H9 (cell line): ENCODE measurements at regions not wholly inside any gene's neighbourhood (a gene's known extent, or its start where the extent isn't known, plus 50 kb on each side); places are given as distances from the start of the nearest gene placed in this dataset.
"Not testable (repeated sequence)": the region's sequence is repeated elsewhere in the genome, so short reads cannot be mapped to it uniquely, and the experiment has no call there.

Experiments
- DNase-seq: peaks from one replicate; pipeline ENCODE4 v3.0.0-alpha.2; 2017
- H2AFZ ChIP-seq: one replicate; pipeline ENCODE4 v1.6.1; 2013; ENCODE audit warnings: mild to moderate bottlenecking, low read length, control low read depth, moderate library complexity
- H2AK5ac ChIP-seq: 2 replicates; pipeline ENCODE4 v1.6.1; 2013; ENCODE audit warnings: low read length, control low read depth, mixed read lengths; ENCODE audit not compliant: insufficient read length
- H2BK120ac ChIP-seq: one replicate; pipeline ENCODE4 v1.6.1; 2013; ENCODE audit warnings: low read depth, mild to moderate bottlenecking, low read length, control low read depth, inconsistent platforms; ENCODE audit not compliant: poor library complexity, severe bottlenecking
- H2BK12ac ChIP-seq: 2 replicates; pipeline ENCODE4 v1.6.1; 2013; ENCODE audit warnings: low read length, control low read depth, mixed read lengths, low read depth; ENCODE audit not compliant: insufficient read length
- H2BK15ac ChIP-seq: 2 replicates; pipeline ENCODE4 v1.6.1; 2013; ENCODE audit warnings: low read depth, low read length, control low read depth
- H2BK20ac ChIP-seq: one replicate; pipeline ENCODE4 v1.6.1; 2013; ENCODE audit warnings: low read depth, mild to moderate bottlenecking, low read length, control low read depth, inconsistent platforms; ENCODE audit not compliant: poor library complexity, severe bottlenecking
- H2BK5ac ChIP-seq: 2 replicates; pipeline ENCODE4 v1.6.1; 2013; ENCODE audit warnings: low read length, control low read depth, mixed read lengths; ENCODE audit not compliant: insufficient read length
- H3K14ac ChIP-seq: 2 replicates; pipeline ENCODE4 v1.6.1; 2013; ENCODE audit warnings: low read length, control low read depth; ENCODE audit not compliant: insufficient read depth
- H3K18ac ChIP-seq: 2 replicates; pipeline ENCODE4 v1.6.1; 2013; ENCODE audit warnings: low read depth, mild to moderate bottlenecking, mixed read lengths, low read length, control low read depth; ENCODE audit not compliant: insufficient read length
- H3K23ac ChIP-seq: 2 replicates; pipeline ENCODE4 v1.6.1; 2013; ENCODE audit warnings: low read length, control low read depth, mixed read lengths, low read depth; ENCODE audit not compliant: insufficient read length
- H3K23me2 ChIP-seq: 2 replicates; pipeline ENCODE4 v1.6.1; 2013; ENCODE audit warnings: low read depth, mild to moderate bottlenecking, mixed read lengths, low read length, control low read depth; ENCODE audit not compliant: insufficient read length, poor library complexity, severe bottlenecking
- H3K27ac ChIP-seq: 2 replicates; pipeline ENCODE4 v1.5.1; 2013; ENCODE audit warnings: low read length, control low read depth, mixed read lengths, low read depth; ENCODE audit not compliant: insufficient read length
- H3K27me3 ChIP-seq: 2 replicates; pipeline ENCODE4 v1.6.1; 2013; ENCODE audit warnings: low read length, control low read depth, inconsistent platforms; ENCODE audit not compliant: insufficient read depth
- H3K4ac ChIP-seq: 2 replicates; pipeline ENCODE4 v1.6.1; 2013; ENCODE audit warnings: low read depth, mild to moderate bottlenecking, control low read depth, inconsistent platforms, low read length, moderate library complexity
- H3K4me1 ChIP-seq: 2 replicates; pipeline ENCODE4 v1.6.1; 2013; ENCODE audit warnings: low read length, control low read depth, inconsistent platforms; ENCODE audit not compliant: insufficient read depth
- H3K4me2 ChIP-seq: 2 replicates; pipeline ENCODE4 v1.6.1; 2013; ENCODE audit warnings: low read length, control low read depth, mixed read lengths; ENCODE audit not compliant: insufficient read length, insufficient read depth
- H3K56ac ChIP-seq: 2 replicates; pipeline ENCODE4 v1.6.1; 2013; ENCODE audit warnings: low read depth, mild to moderate bottlenecking, mixed read lengths, low read length, control low read depth; ENCODE audit not compliant: insufficient read length
- H3K79me1 ChIP-seq: 2 replicates; pipeline ENCODE4 v1.6.1; 2013; ENCODE audit warnings: low read depth, mild to moderate bottlenecking, moderate library complexity, low read length, control low read depth, inconsistent platforms; ENCODE audit not compliant: insufficient read depth, poor library complexity, severe bottlenecking
- H3K79me2 ChIP-seq: 2 replicates; pipeline ENCODE4 v1.6.1; 2013; ENCODE audit warnings: low read length, control low read depth, inconsistent platforms; ENCODE audit not compliant: insufficient read depth
- H3K9ac ChIP-seq: 2 replicates; pipeline ENCODE4 v1.6.1; 2013; ENCODE audit warnings: low read length, control low read depth, mixed read lengths; ENCODE audit not compliant: insufficient read length; ENCODE audit errors: extremely low read depth
- H3K9me3 ChIP-seq: one replicate; pipeline ENCODE4 v1.6.1; 2013; ENCODE audit warnings: low read depth, low read length, inconsistent platforms; ENCODE audit not compliant: control insufficient read depth
- H3T11ph ChIP-seq: one replicate; pipeline ENCODE4 v1.6.1; 2013; ENCODE audit warnings: mild to moderate bottlenecking, low read length, control low read depth, inconsistent platforms
- H4K20me1 ChIP-seq: one replicate; pipeline ENCODE4 v1.6.1; 2013; ENCODE audit not compliant: control insufficient read depth, insufficient read length, insufficient read depth
- H4K5ac ChIP-seq: 2 replicates; pipeline ENCODE4 v1.6.1; 2013; ENCODE audit warnings: low read depth, mild to moderate bottlenecking, mixed read lengths, low read length, control low read depth; ENCODE audit not compliant: insufficient read length
- H4K8ac ChIP-seq: replicated peaks from 2 replicates; pipeline ENCODE4 v1.6.1; 2013; ENCODE audit warnings: low read length, control low read depth, mixed read lengths, low read depth; ENCODE audit not compliant: insufficient read length
- H4K91ac ChIP-seq: 2 replicates; pipeline ENCODE4 v1.6.1; 2013; ENCODE audit warnings: low read depth, mild to moderate bottlenecking, moderate library complexity, mixed read lengths, low read length, control low read depth; ENCODE audit not compliant: insufficient read length
- H3K27ac Mint-ChIP-seq, 3 experiments: 2 replicates in 2 of 3; 3 replicates in 1 of 3; pipeline ENCODE4 v1.8.0; 2020 to 2021; ENCODE audit warnings: mixed read lengths in 3 of 3, mild to moderate bottlenecking in 1 of 3, moderate library complexity in 1 of 3
- H3K27me3 Mint-ChIP-seq: 2 replicates; pipeline ENCODE4 v1.8.0; 2021; ENCODE audit warnings: low read depth, mild to moderate bottlenecking, moderate library complexity, mixed read lengths
- H3K36me3 Mint-ChIP-seq, 3 experiments: 2 replicates in 2 of 3; 3 replicates in 1 of 3; pipeline ENCODE4 v1.8.0; 2020 to 2021; ENCODE audit warnings: low read depth in 3 of 3, mixed read lengths in 3 of 3; ENCODE audit not compliant: insufficient read depth in 1 of 3
- H3K4me1 Mint-ChIP-seq, 2 experiments: 2 replicates each; pipeline ENCODE4 v1.8.0; 2020; ENCODE audit warnings: mixed read lengths in 2 of 2
- H3K4me3 Mint-ChIP-seq, 2 experiments: 2 replicates in 1 of 2; 3 replicates in 1 of 2; pipeline ENCODE4 v1.8.0; 2020 to 2021; ENCODE audit warnings: mild to moderate bottlenecking in 2 of 2, mixed read lengths in 2 of 2, moderate library complexity in 1 of 2
- H3K9me3 Mint-ChIP-seq, 2 experiments: 2 replicates in 1 of 2; 3 replicates in 1 of 2; pipeline ENCODE4 v1.8.0; 2020; ENCODE audit warnings: mild to moderate bottlenecking in 2 of 2, mixed read lengths in 2 of 2, moderate library complexity in 1 of 2
- WGBS: extraction: QIAGEN DNeasy Blood & Tissue Kit; methylation state at CpG from one replicate; pipeline ENCODE4 v1.1.7; 2013; ENCODE audit warnings: missing lambda C conversion rate, low lambda C conversion rate, mixed read lengths; ENCODE audit not compliant: insufficient read length; ENCODE audit errors: extremely low coverage; 5-methylcytosine and 5-hydroxymethylcytosine counted together

GRCh38 chr6:28691991-28692390 is 166.3 kb downstream of the GPX5 start:
- not testable (repeated sequence) for H3K9ac ChIP-seq, H3T11ph ChIP-seq, H3K79me1 ChIP-seq, H3K4ac ChIP-seq, H3K14ac ChIP-seq, H2AFZ ChIP-seq, H2AK5ac ChIP-seq, H3K36me3 Mint-ChIP-seq, H3K27ac ChIP-seq, H2BK15ac ChIP-seq, H3K23ac ChIP-seq, H2BK5ac ChIP-seq, H2BK20ac ChIP-seq, H3K9me3 Mint-ChIP-seq, H4K20me1 ChIP-seq, H3K9me3 ChIP-seq, DNase-seq, H3K4me1 ChIP-seq, H3K4me2 ChIP-seq, H2BK12ac ChIP-seq, H2BK120ac ChIP-seq, H4K91ac ChIP-seq, H4K8ac ChIP-seq, H3K18ac ChIP-seq, H3K27ac Mint-ChIP-seq, H3K79me2 ChIP-seq, H3K56ac ChIP-seq, H4K5ac ChIP-seq, H3K4me3 Mint-ChIP-seq
- H3K4me1 Mint-ChIP-seq: peaks cover 22 to 23% of the 10 kb centered on the region in 2 experiments
- H3K27me3 Mint-ChIP-seq: peaks cover 20% of the 10 kb centered on the region
- H3K23me2 ChIP-seq: peaks cover 16% of the 10 kb centered on the region
- peaks cover 15% of the 10 kb centered on the region; the same call in 1 of the 2 replicates for H3K27me3 ChIP-seq
- WGBS: no CpG with 5 or more reads among the region's 4 CpGs
